ENCODE measurements at regions not wholly inside any gene's neighbourhood (a gene's known extent, or its start where the extent isn't known, plus 50 kb on each side); places are given as distances from the start of the nearest gene placed in this dataset.
A peak's percentile ranks its signal among the peaks of the same experiment; 100 is the strongest.

DNA sequence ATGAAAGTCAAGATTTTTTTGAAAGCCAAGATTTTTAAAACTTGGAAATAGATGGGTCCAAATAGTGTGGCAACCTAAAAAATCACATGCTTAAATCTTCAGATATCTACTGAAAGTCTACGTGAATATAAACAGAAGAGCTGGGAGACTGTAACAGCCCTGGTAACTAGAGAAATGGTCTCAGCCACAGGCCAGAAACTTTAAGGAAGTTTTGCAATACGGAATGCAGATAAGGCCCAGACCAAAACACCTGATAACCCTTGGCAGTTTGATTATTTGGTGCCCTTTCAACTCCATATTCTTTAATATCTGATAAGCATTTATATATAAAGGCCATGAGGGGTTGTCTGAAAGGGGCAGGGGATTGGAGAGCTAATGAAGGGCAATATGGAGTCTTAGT is 537.3 kb upstream of the TGFBR2 start:
- DNase-seq (ENCODE audit: low spot score): no peak

- no peak for DNase-seq (ENCODE audit: low spot score)
These were observed 533.4 kb upstream of the TGFBR2 start for GRCh38 chr3:30073040-30073439.

- DNase-seq (ENCODE audit: low spot score): no peak
These were observed 532.8 kb upstream of the TGFBR2 start for GRCh38 chr3:30073622-30074021.

GRCh38 chr3:30075514-30075913 is 530.9 kb upstream of the TGFBR2 start:
- DNase-seq (ENCODE audit: low spot score): no peak

DNA sequence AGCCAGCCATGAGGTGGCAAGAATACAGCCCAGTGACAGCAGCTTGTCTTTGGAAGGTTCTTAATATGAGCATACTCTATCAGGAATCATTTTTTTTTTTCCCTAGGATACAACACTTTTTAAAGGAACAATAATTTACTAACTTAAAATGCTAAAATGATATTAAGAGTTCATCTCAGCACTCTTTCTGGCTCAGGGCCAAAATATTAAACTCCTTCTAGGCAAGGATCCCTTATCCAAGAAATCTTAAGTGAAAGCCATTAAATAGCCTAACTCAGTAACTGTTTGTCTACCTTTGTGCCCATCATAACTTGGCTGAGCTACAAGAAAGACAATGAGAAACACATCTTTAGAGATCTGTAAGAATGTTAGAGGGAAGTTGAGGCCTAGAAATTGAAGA is 529.5 kb upstream of the TGFBR2 start:
- no peak for DNase-seq (ENCODE audit: low spot score)

DNA sequence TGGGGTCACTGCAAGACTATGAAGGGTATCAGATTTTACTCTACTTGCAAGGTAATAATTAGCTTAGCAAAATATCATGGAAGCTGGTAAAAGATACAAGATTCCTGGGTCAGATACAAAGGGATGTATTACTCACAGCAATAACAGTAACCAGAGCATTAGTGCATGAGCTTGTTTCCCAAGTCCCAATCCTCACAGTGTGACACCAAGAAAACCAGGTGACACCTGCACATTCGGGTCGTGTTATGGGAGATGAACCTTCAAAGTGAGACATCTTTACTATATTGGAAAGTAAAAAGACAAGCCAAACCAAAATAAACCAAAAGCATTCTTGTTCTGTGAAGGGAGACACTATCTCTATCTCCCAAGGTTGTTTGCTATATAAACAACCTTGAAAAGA is 528.7 kb upstream of the TGFBR2 start:
- no peak for DNase-seq (ENCODE audit: low spot score)

- no peak for DNase-seq (ENCODE audit: low spot score)
These were observed 527.7 kb upstream of the TGFBR2 start for GRCh38 chr3:30078736-30079135.

GRCh38 chr3:30081904-30082303 is 524.5 kb upstream of the TGFBR2 start:
- DNase-seq (ENCODE audit: low spot score): no peak

DNA sequence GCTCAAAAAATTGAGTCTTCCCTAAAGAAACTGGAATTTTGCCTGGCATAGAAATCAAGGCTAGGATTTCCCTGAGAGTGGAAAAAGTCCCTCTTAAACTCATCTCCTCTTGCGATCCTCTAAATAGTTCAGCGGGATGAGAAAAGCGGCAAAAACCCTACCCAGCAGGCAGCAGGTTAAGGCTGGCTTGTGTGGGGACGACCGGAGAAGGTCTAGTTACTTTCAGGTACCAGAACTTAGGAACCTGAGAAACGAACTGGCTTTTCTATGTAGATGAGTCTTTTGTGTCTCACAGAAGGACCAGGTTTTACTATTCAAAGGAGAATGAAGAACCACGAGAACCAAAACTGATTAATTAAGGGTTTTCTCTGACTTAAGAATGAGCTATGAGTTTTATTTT is 523.7 kb upstream of the TGFBR2 start:
- DNase-seq (ENCODE audit: low spot score): no peak

- DNase-seq (ENCODE audit: low spot score): no peak
These were observed 523.1 kb upstream of the TGFBR2 start for GRCh38 chr3:30083315-30083714.

DNA sequence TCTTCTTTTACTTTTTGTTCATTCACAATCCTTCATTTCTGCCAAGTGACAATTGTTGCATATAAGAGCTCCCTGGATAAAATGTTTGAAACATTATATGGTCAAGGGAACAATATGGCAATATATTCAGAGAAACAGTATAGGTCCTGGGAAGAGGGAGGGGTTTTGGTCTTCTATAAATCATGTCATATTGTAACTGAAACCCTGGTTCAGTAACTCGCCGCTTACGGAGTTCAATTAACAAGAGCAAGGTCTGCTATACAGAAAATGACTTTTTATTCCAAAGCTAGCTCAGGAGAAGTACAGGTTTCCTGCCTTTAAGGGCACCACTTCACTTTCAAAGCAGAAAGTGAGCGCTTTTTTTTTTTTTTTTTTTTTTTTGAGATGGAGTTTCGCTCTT is 522.1 kb upstream of the TGFBR2 start:
- DNase-seq (ENCODE audit: low spot score): no peak

DNA sequence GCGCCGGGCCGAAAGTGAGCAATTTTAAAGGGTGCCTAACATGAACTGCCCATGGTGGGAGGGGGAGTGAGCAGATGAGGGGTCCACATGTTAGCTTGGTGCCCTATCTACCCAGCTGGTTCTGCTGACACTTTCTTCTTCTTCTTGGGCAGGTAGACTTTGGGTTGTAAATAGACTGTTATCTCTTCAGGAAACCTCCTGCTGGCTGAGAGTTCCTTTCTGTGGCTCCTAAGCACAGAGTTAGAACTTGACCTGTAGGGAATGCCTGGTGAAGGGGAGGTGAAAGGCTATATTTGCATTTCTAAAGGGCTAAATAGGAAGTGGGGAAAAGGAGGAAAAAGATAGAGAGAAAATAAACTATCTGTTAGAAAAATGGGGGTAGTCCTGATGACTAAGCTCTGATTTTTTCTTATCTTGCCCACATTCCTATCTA is 521.4 kb upstream of the TGFBR2 start:
- no peak for DNase-seq (ENCODE audit: low spot score)

DNA sequence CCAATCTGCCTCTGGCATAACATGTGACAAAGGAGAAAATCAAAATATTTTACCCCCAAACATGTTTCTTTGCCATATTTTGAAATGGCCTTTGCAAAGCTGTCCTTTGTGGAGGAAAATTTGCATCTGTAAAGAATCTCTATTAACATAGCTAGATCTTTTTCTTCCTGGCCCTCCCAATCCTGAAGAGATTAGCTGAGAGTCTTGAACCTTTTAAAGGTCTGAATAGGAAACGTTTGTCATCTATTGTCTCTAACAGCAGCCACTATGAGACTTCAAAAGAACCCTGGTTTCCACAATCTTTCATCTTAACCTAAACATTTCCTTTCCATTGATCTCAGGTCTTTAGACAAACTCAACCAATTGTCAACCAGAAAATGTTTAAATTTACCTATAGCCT is 520.9 kb upstream of the TGFBR2 start:
- DNase-seq (ENCODE audit: low spot score): no peak

DNA sequence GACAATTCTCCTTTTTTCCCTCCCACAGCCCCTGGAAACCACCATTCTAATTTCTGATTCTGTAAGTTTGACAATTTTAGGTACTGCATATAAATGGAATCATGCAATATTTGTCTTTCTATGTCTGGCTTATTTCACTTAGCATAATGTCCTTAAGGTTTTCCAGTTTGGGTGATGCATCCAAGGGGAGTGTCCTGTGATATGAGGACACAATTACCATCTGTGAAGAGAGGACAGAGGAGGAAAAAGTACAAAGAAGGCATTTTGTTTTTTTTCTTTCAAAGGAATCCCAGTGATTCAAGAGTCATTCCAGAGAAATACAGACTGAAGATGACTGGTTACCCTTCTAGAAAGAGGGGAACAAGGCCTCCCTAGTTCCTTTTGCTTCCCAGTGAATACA is 514.7 kb upstream of the TGFBR2 start:
- no peak for DNase-seq (ENCODE audit: low spot score)

DNA sequence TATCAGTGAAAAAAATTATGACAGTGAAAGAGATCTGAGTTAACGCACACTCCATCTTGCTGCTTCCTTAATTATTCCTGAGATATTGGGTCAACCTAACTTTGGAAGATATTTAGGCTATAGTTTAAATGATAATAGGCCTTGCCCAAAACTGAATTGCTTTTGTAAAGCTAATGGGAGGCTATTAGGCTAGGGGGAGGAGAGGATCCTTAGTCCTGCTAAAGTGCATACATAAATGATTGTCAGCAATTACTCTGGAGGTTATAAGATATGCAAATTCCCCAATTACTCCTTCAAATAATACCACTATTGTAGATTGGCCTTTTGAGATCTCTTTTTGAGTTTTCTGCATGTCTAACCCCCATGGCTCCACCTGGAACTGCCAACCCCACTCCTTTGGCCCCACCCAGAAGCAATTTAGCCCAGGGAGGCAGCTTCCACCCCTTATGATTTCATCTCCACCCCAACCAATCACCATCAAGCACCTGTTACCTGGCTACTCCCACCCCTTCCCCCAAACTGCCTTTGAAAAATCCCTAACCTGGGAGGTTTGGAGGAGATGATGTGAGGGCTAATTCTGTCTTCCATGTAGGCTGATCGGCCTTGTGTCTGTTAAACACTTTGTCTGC is 509.3 kb upstream of the TGFBR2 start:
- DNase-seq (ENCODE audit: low spot score): no peak

- DNase-seq (ENCODE audit: low spot score): no peak
These were observed 508.2 kb upstream of the TGFBR2 start for GRCh38 chr3:30098243-30098642.

- no peak for DNase-seq (ENCODE audit: low spot score)
These were observed 507.5 kb upstream of the TGFBR2 start for GRCh38 chr3:30098653-30099455.

DNA sequence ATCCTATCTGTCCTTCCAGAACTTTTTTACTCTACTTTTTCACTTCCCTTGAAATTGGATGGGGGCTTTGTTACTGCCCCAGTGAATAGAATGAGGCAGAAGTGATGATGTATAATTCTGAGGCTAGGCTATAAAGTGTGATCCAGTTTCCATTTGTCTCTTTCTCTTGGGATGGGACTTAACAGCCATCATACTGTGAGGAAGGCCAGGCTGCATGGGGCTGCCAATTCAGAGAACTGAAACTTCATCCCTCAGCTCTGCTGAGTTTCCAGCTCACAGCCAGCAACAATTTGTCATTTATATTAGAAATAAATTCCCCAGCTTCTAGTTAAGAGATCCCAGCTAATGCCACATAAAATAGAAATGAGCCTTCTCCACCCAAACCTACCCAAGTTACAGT is 504.0 kb upstream of the TGFBR2 start:
- no peak for DNase-seq (ENCODE audit: low spot score)

GRCh38 chr3:30103186-30103585 is 503.2 kb upstream of the TGFBR2 start:
- no peak for DNase-seq (ENCODE audit: low spot score)

DNA sequence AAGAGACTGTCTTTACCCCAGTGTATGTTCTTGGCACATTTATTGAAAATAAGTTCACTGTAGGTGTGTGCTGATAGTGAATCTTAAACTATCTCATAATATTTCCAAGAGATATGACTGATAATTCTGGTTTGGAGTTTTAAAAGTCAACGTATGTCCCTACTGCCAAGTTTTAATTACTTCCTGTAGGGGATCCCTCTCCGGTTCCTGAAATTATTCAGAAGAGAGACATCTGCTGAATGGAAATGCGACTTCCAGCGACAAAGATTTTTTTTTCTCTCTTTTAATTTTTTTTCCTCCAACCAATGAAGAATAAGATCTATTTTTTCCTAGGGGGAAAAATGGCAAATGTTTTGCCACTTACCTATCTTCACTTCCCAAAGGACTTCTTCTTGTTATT is 498.9 kb upstream of the TGFBR2 start:
- no peak for DNase-seq (ENCODE audit: low spot score)

- no peak for DNase-seq (ENCODE audit: low spot score)
These were observed 494.0 kb upstream of the TGFBR2 start for GRCh38 chr3:30112411-30112810.

DNA sequence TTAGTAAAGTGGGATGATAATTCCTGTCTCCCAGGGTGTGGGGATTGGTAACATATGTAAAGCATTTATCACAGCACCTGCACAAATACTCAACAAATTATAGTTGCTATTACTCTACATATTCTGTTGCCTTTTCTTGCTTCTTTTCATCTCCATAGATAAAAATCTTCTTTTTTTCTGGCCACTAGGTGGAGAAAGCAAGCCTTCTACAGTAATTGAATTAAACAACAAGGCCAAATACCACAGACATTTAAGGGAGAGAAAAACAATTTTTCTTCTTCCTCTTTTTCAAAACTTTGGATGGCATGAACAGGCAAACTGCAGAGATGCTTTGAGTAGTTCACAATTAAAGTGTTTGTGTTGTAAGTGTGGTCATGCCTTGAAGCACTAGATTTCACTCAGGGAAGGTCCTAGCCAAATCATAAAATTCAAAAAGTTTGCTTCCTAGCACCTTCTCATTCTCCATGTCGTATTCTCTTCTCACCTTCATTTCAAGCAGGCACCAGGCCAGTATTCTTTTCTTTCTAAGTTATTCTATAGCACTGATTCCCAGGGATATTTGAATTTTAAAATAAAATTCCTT is 493.4 kb upstream of the TGFBR2 start:
- DNase-seq (ENCODE audit: low spot score): peak; percentile 66

DNA sequence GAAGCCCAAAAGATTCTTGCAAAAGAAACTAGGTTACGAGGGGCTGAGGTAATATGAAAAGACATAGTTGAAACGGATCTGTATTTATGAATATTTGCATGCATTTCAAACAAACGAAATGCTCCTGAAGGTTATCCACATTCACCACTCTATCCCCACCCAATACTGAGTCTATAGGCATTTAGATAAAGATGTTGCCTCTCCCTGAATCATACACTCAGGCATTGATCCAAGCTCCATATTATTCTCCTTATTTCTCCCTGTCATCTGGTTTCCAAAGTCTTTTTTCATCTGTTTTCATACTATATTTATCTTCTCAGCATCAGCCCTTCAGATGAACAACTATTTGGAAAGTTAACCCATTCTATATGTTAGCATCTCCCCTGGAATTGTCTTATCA is 492.5 kb upstream of the TGFBR2 start:
- DNase-seq (ENCODE audit: low spot score): no peak

DNA sequence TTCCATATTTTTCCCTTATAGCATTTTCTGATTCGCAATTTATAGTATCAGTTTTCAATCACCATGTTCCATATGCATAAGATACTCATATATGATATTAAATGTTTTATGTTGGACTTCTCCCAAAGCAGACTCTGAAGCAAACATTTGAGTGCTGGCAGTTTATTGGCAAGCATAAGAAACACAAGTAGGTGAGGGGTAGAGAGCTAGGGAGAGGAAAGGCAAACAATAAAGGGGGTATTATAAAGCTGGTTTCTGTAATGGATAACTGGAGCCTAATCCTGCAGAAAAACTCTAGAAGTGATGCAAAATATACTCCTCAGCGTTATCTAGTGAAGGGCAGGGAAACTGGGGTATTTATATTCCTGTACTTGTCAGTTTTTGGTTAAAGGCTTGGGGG is 491.5 kb upstream of the TGFBR2 start:
- DNase-seq (ENCODE audit: low spot score): no peak

All from globus pallidus (tissue), 1 donor.